Liver (tissue), 8 donors: ENCODE measurements at regions not wholly inside any gene's neighbourhood (a gene's known extent, or its start where the extent isn't known, plus 50 kb on each side); places are given as distances from the start of the nearest gene placed in this dataset.

ENCODE experiments used
- DNase-seq: peaks from one replicate; pipeline ENCODE4 v3.0.0-alpha.2; 2017; ENCODE audit warnings: low spot score
- H3K27ac ChIP-seq, 2 donors: one replicate each; pipeline ENCODE4 v1.7.0; 2013; ENCODE audit warnings: inconsistent platforms in 2 of 2, low read length in 2 of 2, control low read depth in 1 of 2, low read depth in 1 of 2, mild to moderate bottlenecking in 1 of 2
- H3K27me3 ChIP-seq, 4 donors: one replicate each; pipeline versions ENCODE4 v1.6.1 to v1.7.0; 2013; ENCODE audit warnings: low read length in 3 of 4, inconsistent platforms in 1 of 4, mild to moderate bottlenecking in 1 of 4, moderate library complexity in 1 of 4; ENCODE audit not compliant: control insufficient read depth in 4 of 4, insufficient read depth in 4 of 4
- H3K36me3 ChIP-seq, 4 donors: one replicate each; pipeline versions ENCODE4 v1.6.1 to v1.7.0; 2013; ENCODE audit warnings: low read length in 3 of 4, mild to moderate bottlenecking in 3 of 4, low read depth in 1 of 4, moderate library complexity in 1 of 4; ENCODE audit not compliant: control insufficient read depth in 4 of 4, insufficient read depth in 3 of 4
- H3K4me1 ChIP-seq, 4 donors: one replicate each; pipeline versions ENCODE4 v1.6.1 to v1.7.0; 2013; ENCODE audit warnings: low read length in 3 of 4, mild to moderate bottlenecking in 3 of 4, moderate library complexity in 1 of 4; ENCODE audit not compliant: control insufficient read depth in 4 of 4, insufficient read depth in 4 of 4
- H3K4me3 ChIP-seq, 3 donors: one replicate each; pipeline versions ENCODE4 v1.6.1 to v1.7.0; 2013; ENCODE audit warnings: low read length in 3 of 3, control low read depth in 1 of 3, low read depth in 1 of 3, mild to moderate bottlenecking in 1 of 3
- H3K9ac ChIP-seq, 2 donors: one replicate each; pipeline ENCODE4 v1.7.0; 2013; ENCODE audit warnings: low read length in 2 of 2, mild to moderate bottlenecking in 2 of 2, moderate library complexity in 2 of 2, control low read depth in 1 of 2, low read depth in 1 of 2
- H3K9me3 ChIP-seq, 4 donors: one replicate each; pipeline versions ENCODE4 v1.6.1 to v1.7.0; 2013; ENCODE audit warnings: low read length in 3 of 4; ENCODE audit not compliant: control insufficient read depth in 4 of 4
- EGR1 ChIP-seq, 2 donors: IDR thresholded peaks; 2 replicates each; pipeline ENCODE4 v1.6.1; 2016 to 2018; ENCODE audit warnings: antibody characterized with exemption in 2 of 2, low read depth in 2 of 2
- FOXA1 ChIP-seq: IDR thresholded peaks from 2 replicates; pipeline ENCODE4 v1.6.1; 2016; ENCODE audit warnings: antibody characterized with exemption
- FOXA2 ChIP-seq: IDR thresholded peaks from 2 replicates; pipeline ENCODE4 v1.6.1; 2016; ENCODE audit warnings: antibody characterized with exemption
- GABPA ChIP-seq, 2 donors: IDR thresholded peaks in 1 of 2; conservative IDR thresholded peaks in 1 of 2; 2 replicates each; pipeline ENCODE4 v1.6.1; 2016; ENCODE audit warnings: antibody characterized with exemption in 2 of 2, mild to moderate bottlenecking in 1 of 2, moderate library complexity in 1 of 2
- HNF4A ChIP-seq, 2 donors: conservative IDR thresholded peaks; 2 replicates each; pipeline ENCODE4 v1.6.1; 2016; ENCODE audit warnings: antibody characterized with exemption in 2 of 2, mild to moderate bottlenecking in 2 of 2
- HNF4G ChIP-seq: IDR thresholded peaks from 2 replicates; pipeline ENCODE4 v1.6.1; 2016; ENCODE audit warnings: antibody characterized with exemption
- JUND ChIP-seq, 2 donors: IDR thresholded peaks; 2 replicates each; pipeline ENCODE4 v1.6.1; 2016; ENCODE audit warnings: antibody characterized with exemption in 2 of 2
- NR2F2 ChIP-seq: IDR thresholded peaks from 2 replicates; pipeline ENCODE4 v1.6.1; 2016; ENCODE audit warnings: antibody characterized with exemption
- RAD21 ChIP-seq, 2 donors: IDR thresholded peaks; 2 replicates each; pipeline ENCODE4 v1.6.1; 2016; ENCODE audit warnings: antibody characterized with exemption in 2 of 2, mild to moderate bottlenecking in 2 of 2
- RXRA ChIP-seq, 2 donors: IDR thresholded peaks; 2 replicates each; pipeline ENCODE4 v1.6.1; 2017 to 2018; ENCODE audit warnings: antibody characterized with exemption in 2 of 2, mild to moderate bottlenecking in 1 of 2
- SP1 ChIP-seq: IDR thresholded peaks from 2 replicates; pipeline ENCODE4 v1.6.1; 2018; ENCODE audit warnings: antibody characterized with exemption, mild to moderate bottlenecking
- TAF1 ChIP-seq: conservative IDR thresholded peaks from 2 replicates; pipeline ENCODE4 v1.6.1; 2016; ENCODE audit warnings: antibody characterized with exemption, mild to moderate bottlenecking
- YY1 ChIP-seq: IDR thresholded peaks from 2 replicates; pipeline ENCODE4 v1.6.1; 2016; ENCODE audit warnings: antibody characterized with exemption, mild to moderate bottlenecking
- WGBS: extraction: QIAGEN DNeasy Blood & Tissue Kit; methylation state at CpG from one replicate; pipeline ENCODE4 v1.1.7; 2013; 5-methylcytosine and 5-hydroxymethylcytosine counted together
- TF ChIP-seq, protein P1 (sequence below): IDR thresholded peaks from 2 replicates; pipeline ENCODE4 v1.6.1; 2016; ENCODE audit warnings: antibody characterized with exemption
- TF ChIP-seq, protein P2 (sequence below): IDR thresholded peaks from 2 replicates; pipeline ENCODE4 v1.6.1; 2016; ENCODE audit warnings: antibody characterized with exemption
- TF ChIP-seq, protein P3 (sequence below): IDR thresholded peaks from 2 replicates; pipeline ENCODE4 v1.6.1; 2016; ENCODE audit warnings: antibody characterized with exemption, mild to moderate bottlenecking
- TF ChIP-seq, protein P4 (sequence below): IDR thresholded peaks from 2 replicates; pipeline ENCODE4 v1.6.1; 2016; ENCODE audit warnings: antibody characterized with exemption
- TF ChIP-seq, protein P5 (sequence below): fragments of 150-350 bp; IDR thresholded peaks from 2 replicates; pipeline ENCODE4 v1.5.1; 2017; ENCODE audit warnings: improper control_type of control experiment, low read depth, low read length; ENCODE audit not compliant: missing input control
- donor health status: healthy.
- donor health status: healthy.
- donor health status: healthy.
- donor health status: healthy.
- donor health status: healthy.

DNA sequence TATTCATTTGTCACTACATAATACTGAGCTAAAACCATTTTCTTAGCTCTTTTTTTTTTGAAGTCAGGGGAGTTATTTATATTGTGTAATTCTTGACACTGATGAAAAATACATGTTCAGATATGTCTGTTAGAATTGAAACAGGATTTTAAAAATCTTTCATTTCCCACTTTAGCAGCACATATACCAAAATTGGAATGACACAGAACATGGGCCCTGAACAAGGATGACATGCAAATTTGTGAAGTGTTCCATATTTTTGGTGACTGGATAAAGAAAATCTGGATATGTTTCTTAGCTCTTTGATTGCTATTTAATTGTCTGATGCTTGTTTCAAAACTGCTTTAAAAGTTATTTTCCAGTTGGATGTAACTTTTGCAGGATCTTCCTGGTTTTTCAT, 1963.9 kb upstream of the LRRTM1 start:
- DNase-seq = no peak
- no peak overlapping the region for H3K9ac ChIP-seq
- peaks cover 0 to 2% (median 0%) of the 10 kb centered on the region in 4 donors for H3K27me3 ChIP-seq
- H3K9me3 ChIP-seq = no peaks in the 10 kb centered on the region
- H3K36me3 ChIP-seq = no peaks in the 10 kb centered on the region
- no peaks in the 10 kb centered on the region for H3K4me1 ChIP-seq
- TF ChIP-seq SP1 (no peak), FOXA1 (no peak), GABPA (IDR thresholded peaks at IDR 0.05 in 1 of 2, conservative IDR thresholded peaks at IDR 0.05 in 1 of 2) (no peak), YY1 (no peak), TAF1 (no peak), NR2F2 (no peak), EGR1 (IDR thresholded peaks at IDR 0.05; ENCODE audit: low read depth in 2 of 2) (no peak), HNF4G (no peak), RXRA (IDR thresholded peaks at IDR 0.05) (no peak), RAD21 (IDR thresholded peaks at IDR 0.05) (no peak), JUND (IDR thresholded peaks at IDR 0.05) (no peak), FOXA2 (no peak), HNF4A (conservative IDR thresholded peaks at IDR 0.05) (no peak)
- TF ChIP-seq, protein P1, sequence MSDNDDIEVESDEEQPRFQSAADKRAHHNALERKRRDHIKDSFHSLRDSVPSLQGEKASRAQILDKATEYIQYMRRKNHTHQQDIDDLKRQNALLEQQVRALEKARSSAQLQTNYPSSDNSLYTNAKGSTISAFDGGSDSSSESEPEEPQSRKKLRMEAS = no peak
- TF ChIP-seq, protein P2, sequence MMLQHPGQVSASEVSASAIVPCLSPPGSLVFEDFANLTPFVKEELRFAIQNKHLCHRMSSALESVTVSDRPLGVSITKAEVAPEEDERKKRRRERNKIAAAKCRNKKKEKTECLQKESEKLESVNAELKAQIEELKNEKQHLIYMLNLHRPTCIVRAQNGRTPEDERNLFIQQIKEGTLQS = no peak
- TF ChIP-seq, protein P3, sequence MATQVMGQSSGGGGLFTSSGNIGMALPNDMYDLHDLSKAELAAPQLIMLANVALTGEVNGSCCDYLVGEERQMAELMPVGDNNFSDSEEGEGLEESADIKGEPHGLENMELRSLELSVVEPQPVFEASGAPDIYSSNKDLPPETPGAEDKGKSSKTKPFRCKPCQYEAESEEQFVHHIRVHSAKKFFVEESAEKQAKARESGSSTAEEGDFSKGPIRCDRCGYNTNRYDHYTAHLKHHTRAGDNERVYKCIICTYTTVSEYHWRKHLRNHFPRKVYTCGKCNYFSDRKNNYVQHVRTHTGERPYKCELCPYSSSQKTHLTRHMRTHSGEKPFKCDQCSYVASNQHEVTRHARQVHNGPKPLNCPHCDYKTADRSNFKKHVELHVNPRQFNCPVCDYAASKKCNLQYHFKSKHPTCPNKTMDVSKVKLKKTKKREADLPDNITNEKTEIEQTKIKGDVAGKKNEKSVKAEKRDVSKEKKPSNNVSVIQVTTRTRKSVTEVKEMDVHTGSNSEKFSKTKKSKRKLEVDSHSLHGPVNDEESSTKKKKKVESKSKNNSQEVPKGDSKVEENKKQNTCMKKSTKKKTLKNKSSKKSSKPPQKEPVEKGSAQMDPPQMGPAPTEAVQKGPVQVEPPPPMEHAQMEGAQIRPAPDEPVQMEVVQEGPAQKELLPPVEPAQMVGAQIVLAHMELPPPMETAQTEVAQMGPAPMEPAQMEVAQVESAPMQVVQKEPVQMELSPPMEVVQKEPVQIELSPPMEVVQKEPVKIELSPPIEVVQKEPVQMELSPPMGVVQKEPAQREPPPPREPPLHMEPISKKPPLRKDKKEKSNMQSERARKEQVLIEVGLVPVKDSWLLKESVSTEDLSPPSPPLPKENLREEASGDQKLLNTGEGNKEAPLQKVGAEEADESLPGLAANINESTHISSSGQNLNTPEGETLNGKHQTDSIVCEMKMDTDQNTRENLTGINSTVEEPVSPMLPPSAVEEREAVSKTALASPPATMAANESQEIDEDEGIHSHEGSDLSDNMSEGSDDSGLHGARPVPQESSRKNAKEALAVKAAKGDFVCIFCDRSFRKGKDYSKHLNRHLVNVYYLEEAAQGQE = no peak
- TF ChIP-seq, protein P4, sequence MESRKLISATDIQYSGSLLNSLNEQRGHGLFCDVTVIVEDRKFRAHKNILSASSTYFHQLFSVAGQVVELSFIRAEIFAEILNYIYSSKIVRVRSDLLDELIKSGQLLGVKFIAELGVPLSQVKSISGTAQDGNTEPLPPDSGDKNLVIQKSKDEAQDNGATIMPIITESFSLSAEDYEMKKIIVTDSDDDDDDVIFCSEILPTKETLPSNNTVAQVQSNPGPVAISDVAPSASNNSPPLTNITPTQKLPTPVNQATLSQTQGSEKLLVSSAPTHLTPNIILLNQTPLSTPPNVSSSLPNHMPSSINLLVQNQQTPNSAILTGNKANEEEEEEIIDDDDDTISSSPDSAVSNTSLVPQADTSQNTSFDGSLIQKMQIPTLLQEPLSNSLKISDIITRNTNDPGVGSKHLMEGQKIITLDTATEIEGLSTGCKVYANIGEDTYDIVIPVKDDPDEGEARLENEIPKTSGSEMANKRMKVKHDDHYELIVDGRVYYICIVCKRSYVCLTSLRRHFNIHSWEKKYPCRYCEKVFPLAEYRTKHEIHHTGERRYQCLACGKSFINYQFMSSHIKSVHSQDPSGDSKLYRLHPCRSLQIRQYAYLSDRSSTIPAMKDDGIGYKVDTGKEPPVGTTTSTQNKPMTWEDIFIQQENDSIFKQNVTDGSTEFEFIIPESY = no peak
- TF ChIP-seq, protein P5, sequence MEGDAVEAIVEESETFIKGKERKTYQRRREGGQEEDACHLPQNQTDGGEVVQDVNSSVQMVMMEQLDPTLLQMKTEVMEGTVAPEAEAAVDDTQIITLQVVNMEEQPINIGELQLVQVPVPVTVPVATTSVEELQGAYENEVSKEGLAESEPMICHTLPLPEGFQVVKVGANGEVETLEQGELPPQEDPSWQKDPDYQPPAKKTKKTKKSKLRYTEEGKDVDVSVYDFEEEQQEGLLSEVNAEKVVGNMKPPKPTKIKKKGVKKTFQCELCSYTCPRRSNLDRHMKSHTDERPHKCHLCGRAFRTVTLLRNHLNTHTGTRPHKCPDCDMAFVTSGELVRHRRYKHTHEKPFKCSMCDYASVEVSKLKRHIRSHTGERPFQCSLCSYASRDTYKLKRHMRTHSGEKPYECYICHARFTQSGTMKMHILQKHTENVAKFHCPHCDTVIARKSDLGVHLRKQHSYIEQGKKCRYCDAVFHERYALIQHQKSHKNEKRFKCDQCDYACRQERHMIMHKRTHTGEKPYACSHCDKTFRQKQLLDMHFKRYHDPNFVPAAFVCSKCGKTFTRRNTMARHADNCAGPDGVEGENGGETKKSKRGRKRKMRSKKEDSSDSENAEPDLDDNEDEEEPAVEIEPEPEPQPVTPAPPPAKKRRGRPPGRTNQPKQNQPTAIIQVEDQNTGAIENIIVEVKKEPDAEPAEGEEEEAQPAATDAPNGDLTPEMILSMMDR = no peak
- no peak overlapping the region for H3K27ac ChIP-seq
- no peak overlapping the region for H3K4me3 ChIP-seq

DNA sequence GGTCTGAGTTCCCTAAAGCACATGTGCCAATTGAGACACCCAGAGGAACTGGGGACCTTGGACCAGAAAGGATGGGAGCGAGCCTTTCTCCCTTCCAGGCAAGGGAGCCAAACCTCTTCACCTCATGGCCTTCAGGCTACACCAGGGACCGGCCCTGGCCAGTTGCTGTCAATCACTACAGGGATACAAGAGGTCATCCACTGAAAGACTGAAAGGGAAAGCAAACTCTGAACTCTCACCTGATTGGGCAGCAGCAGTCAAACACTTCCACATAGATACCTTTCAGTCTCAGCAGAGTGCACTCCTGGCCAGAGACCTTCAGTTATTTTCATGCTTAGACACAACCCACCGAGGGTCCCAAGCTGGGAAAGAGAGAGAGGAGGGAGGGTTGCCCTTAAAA, 1956.0 kb upstream of the LRRTM1 start:
- H3K9ac ChIP-seq = no peak overlapping the region
- no peak overlapping the region for H3K4me3 ChIP-seq
- no peak for TF ChIP-seq SP1
- no peak for TF ChIP-seq RXRA (IDR thresholded peaks at IDR 0.05)
- no peak for TF ChIP-seq NR2F2
- no peaks in the 10 kb centered on the region for H3K4me1 ChIP-seq
- 63% methylated on average over 3 of the region's 3 CpGs for WGBS
- no peak for DNase-seq
- no peaks in the 10 kb centered on the region for H3K27me3 ChIP-seq
- no peak overlapping the region for H3K27ac ChIP-seq
- no peaks in the 10 kb centered on the region for H3K36me3 ChIP-seq
- H3K9me3 ChIP-seq = no peaks in the 10 kb centered on the region
